A549 (cell line): ENCODE measurements at regions not wholly inside any gene's neighbourhood (a gene's known extent, or its start where the extent isn't known, plus 50 kb on each side); places are given as distances from the start of the nearest gene placed in this dataset.

Experiments used
- BHLHE40 ChIP-seq: IDR thresholded peaks from 2 replicates; pipeline ENCODE4 v1.6.1; 2012; ENCODE audit warnings: low read depth, low read length, inconsistent platforms
- CTCF ChIP-seq: fragments of >200 bp; sonication (Bioruptor Twin); formaldehyde crosslinking; IDR thresholded peaks from 3 replicates; pipeline ENCODE4 v1.5.1; 2016
- EP300 ChIP-seq, 2 experiments: fragments of >200 bp; sonication (Bioruptor Twin); formaldehyde crosslinking; IDR thresholded peaks; 2 replicates in 1 of 2; 3 replicates in 1 of 2; pipeline ENCODE4 v1.6.1; 2016 to 2017
- POLR2A ChIP-seq: IDR thresholded peaks from 2 replicates; pipeline ENCODE4 v1.6.1; 2012; ENCODE audit warnings: mild to moderate bottlenecking, low read length
- POLR2AphosphoS2 ChIP-seq: conservative IDR thresholded peaks from 2 replicates; pipeline ENCODE4 v1.6.1; 2012; ENCODE audit warnings: low read length, improper control_type of control experiment, inconsistent platforms

GRCh38 chr7:88366845-88367244 is 60.2 kb upstream of the STEAP4 start:
- TF ChIP-seq BHLHE40 (no peak), POLR2A (no peak), POLR2AphosphoS2 (no peak), CTCF (no peak), EP300 (IDR thresholded peaks at IDR 0.05) (no peak)
